ENCODE measurements at regions not wholly inside any gene's neighbourhood (a gene's known extent, or its start where the extent isn't known, plus 50 kb on each side); places are given as distances from the start of the nearest gene placed in this dataset.
"Not testable (repeated sequence)": the region's sequence is repeated elsewhere in the genome, so short reads cannot be mapped to it uniquely, and the experiment has no call there.

DNA sequence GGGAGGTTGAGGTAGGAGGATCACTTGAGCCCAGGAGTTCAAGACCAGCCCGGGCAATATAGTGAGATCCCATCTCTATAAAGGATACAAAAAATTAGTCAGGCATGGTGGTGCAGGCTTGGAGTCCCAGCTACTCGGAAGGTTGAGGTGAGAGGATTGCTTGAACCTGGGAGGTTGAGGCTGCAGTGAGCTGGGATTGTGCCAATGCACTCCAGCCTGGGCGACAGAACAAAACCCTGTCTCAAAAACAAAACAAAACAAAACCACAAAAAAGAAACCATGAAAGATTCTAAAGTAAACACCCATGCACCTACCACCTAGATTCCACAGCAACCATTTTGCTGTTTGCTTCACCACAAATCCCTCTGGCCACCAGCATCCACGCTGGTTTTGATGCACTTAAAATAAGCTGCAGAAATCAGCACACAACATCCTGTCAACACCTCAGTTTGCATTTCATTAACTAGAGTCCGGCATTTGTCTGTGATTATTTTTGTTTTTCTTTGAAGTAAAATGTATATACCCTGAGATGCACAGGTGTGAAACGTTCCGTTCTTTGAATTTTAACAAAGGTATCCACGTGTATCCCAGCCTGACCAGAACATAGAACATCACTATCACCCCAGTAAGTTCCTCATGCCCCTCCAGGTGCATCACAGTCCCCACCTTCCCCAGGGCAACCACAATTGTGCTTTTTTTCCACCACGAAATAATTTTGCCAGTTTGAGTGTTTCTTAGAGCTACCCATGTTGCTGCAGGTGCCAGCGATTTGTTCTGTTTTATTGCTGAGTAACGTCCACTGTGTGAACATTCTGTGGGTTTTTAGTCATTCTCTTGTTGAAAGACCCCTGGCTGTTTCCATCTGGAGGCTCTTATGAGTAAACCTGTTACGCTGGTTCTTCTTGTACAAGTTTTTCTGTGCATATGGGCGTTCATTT lies 191.5 kb downstream of the SEC14L1 start:
- no peak for DNase-seq (ENCODE audit: extremely low read depth, low read depth)

DNA sequence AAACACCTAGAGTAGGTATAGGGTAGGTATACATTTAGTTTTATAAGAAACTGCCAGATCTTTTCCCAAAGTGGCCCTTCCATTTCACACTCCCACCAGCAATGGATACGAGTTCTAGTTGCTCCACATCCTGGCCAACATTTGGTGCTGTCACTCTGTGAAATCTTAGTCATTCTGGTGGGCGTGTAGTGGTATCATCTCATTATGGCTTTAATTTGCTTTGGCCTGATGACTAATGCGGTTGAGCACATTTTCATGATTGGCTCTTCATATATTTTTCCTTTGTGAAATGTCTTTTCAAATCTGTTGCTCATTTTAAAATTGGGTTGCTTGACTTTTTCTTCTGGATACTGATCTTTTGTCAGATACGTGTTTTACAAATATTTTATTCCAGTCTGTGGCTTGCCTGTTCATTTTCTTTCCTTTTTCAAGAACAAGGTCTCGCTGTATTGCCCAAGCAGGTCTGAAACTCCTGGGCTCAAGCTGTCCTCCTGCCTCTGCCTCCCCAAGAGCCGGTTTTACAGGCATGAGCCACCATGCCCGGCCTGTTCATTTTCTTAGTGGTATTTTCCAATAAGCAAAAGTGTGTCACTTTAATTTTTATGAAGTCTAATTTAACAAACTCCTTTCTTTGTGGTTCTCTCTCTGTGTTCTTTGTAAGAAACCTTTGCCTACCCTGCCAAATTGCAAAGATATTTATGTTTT lies 192.4 kb downstream of the SEC14L1 start:
- DNase-seq (ENCODE audit: extremely low read depth, low read depth) = no peak

DNA sequence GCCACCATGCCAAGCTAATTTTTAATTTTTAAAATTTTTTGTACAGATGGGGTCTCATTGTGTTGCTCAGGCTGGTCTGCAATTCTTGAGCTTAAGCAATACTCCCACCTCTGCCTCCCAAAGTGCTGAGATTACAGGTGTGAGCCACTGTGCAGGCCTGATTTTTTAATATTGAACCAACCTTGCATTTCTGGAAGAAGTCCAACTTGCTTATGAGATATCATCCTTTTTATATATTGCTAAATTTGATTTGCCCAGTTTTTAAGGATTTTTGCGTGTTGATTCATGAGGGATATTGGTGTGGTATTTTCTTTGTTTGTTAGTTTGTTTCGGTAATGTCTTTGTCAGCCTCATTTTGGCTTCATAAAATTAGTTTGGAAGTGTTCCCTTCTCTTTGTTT lies 196.4 kb downstream of the SEC14L1 start:
- no peak for DNase-seq (ENCODE audit: extremely low read depth, low read depth)

DNA sequence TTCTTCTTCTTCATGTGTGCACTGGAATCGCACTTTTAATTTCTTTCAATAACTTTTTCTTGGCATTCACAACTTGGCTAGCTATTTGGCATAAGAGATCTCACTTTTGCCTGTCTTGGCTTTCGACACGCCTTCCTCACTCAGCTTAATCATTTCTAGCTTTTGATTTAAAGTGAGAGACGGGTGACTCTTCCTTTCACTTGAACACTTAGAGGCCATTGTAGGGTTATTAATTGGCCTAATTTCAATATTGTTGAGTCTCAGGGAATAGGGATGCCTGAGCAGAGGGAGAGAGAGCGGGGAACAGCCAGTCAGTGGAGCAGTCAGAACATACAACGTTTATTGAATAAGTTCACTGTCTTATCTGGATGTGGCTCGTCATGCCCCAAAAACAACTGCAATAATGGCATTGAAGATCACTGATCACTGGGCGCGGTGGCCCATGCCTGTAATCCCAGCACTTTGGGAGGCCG lies 200.3 kb downstream of the SEC14L1 start:
- DNase-seq (ENCODE audit: extremely low read depth, low read depth) = no peak

DNA sequence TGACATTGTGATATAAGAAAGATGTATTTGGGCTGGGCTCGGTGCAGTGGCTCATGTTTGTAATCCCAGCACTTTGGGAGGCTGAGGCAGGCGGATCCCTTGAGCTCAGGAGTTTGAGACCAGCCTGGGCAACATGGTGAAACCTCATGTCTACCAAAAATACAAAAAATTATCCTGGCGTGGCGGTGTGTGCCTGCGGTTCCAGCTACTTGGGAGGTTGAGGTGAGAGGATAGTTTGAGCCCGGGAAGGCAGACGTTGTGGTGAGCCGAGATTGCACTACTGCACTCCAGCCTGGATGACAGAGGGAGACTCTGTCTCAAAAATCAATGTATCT lies 201.9 kb downstream of the SEC14L1 start:
- DNase-seq (ENCODE audit: extremely low read depth, low read depth) = not testable (repeated sequence)

DNA sequence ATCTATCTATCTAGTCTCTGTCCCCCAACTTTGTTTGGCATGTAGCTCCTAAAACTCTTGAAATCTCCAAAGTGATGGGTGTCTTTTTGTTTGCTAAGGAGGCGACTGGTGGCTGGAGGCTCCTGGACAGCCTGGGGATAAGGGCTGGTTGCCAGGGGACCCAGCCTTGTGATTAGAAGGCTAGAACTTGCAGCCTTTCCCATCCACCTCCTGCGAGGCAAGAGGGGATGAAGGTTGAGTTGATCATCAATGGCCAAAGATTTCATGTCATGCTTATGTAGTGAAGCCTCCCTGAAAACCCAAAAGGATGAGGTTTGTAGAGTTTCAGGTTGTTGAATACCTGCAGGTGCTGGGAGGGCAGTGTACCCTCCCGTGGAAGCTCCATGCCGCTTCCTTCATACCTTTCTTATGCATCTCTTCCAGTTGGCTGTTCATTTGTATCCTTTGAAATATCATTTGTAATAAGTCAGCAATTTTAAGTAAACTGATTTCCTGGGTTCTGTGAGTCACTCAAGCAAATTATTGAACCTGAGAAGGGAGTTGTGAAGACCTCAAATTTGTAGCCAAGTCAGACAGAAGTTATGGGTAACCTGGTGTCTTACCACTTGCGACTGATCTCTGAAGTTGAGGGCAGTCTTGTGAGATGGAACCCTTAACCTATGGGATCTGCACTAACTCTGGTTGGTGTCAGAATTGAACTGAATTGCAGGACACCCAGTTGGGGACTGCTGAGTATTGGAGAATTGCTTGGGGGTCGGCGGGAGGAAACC lies 202.4 kb downstream of the SEC14L1 start:
- DNase-seq (ENCODE audit: extremely low read depth, low read depth) = no peak

DNA sequence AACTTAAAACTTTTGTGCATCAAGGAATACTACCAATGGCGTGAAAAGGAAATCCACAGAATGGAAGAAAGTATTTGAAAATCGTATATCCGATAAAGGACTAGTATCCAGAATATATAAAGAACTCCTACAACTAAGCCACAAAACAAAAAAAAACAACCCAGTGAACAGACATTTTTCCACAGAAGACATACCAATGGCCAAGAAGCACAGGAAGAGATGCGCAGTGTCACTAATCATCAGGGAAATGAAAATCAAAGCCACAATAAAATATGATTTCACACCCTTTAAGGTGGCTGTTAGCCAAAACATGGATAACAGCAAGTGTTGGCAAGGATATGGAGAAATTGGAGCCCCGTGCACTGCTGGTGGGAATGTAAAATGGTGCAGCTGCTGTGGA lies 203.3 kb downstream of the SEC14L1 start:
- DNase-seq (ENCODE audit: extremely low read depth, low read depth) = no peak

DNA sequence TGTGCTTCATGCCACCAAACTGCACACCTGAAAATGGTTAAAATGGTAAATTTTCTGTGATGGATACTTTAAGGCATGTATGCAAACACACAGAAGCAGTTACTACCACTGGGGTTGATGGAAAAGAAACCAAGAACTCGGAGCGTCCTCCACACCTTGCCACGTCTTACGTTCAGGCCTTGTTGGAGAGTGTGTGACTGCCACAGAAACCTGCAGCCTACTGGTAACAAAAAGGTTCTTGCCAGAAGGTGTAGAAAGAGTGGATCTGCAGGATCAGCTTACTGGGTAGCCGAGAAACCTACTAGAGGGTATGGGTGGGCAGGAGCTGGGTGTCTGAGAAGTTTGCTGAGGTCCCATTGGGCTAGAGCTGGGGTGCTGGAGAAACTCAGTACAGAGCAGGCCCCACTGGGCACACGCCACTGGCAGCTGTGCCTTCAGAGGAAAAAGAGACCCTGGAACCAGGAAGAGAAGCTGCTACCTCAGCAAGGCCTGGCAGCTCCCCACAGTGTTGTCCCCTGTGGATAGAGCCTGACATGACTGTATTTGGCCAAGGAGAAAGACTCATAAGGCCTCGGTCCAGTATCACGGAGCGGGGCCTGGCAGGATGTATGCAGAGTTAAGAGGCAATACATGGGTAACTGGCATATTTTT lies 204.6 kb downstream of the SEC14L1 start:
- no peak for DNase-seq (ENCODE audit: extremely low read depth, low read depth)

DNA sequence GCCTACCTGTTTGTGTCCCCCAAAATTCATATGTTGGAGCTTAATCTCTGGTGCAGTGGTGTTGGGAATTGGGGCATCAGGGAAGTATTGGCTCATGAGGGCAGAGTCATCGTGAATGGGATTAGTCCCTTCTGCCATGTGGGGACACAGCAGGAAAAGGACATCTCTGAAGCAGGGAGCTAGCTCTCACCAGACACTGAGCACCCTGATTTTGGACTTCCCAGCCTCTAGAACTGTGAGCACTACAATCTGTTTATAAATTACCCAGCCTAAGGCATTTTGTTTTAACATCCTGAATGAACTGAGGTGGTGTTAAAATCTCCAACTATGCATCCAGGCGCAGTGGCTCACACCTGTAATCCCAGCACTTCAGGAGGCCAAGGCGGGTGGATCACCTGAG lies 206.0 kb downstream of the SEC14L1 start:
- no peak for DNase-seq (ENCODE audit: extremely low read depth, low read depth)

DNA sequence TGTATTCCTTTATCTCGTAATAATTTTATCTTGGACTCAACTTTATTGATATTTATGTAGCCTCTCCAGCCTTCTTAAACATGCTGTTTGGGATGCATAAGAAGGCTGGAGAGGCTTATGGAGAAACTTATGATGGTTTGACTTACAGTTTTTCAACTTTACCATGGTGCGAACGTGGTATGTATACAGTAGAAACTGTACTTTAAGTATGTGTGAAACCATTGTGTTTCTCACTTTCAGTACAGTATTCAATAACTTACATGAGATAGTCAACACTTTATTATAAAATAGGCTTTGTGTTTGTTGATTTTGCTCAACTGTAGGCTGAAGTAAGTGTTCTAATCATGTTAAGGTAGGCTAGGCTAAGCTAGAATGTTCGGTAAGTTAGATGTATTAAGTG lies 206.8 kb downstream of the SEC14L1 start:
- DNase-seq (ENCODE audit: extremely low read depth, low read depth) = no peak

DNA sequence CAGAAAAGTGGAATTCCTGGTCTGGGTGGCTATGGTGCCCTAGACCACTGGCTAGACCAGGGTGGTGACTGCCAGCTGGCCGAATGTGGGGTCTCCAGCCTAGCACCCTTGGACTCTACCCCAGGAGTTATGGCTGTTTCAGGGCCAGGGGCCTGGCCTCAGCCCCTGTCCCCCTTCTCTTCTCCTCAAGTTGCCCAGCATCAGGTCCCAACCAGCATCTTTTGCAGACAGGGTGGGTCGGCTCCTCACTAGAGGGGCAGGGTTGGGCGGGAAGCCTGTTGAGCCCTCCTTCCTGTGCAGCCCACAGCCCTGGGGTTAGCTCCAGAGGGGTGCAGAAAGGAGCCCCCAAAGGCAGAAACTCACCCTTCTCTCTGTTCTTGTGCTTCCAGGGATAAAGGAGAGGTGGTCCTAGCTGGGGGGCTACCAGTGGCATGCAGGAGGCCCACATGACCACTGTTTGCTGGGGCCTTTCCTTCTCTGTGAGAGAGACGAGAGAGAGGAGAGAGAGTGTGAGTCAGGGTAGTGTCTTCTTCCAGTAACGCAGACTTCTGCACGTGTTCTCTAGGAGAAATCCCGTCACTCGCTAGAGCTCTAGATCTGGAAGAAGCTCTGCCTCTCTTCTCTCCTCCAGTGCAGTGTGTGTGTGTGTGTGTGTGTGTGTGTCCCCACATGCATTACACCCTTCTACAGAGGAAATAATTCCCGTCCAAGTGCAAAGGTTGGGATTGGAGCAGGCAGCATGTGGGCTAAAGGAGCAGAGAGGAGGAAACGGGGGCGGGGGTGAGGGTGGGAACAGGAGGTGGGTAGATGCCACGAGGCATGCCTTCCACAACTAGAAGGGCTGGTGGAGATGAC lies 209.4 kb downstream of the SEC14L1 start:
- no peak for DNase-seq (ENCODE audit: extremely low read depth, low read depth)

DNA sequence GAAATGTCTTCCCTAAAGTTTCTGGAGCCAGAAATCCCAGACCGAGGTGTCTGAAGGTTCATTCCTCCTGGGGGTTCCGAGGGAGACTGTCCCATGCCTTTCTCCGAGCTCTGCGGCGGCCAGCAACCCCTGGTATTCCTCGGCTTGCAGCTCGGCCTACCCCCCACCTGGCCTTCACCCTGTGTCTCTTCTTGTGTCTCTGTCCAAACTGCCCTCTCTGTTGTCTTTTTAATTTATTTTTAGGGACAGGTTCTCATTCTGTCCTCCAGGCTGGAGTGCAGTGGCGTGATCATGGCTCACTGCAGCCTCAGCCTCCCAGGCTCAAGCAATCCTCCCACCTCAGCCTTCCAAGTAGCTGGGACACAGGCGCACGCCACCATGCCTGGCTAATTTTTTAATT lies 211.7 kb downstream of the SEC14L1 start:
- no peak for DNase-seq (ENCODE audit: extremely low read depth, low read depth)

DNA sequence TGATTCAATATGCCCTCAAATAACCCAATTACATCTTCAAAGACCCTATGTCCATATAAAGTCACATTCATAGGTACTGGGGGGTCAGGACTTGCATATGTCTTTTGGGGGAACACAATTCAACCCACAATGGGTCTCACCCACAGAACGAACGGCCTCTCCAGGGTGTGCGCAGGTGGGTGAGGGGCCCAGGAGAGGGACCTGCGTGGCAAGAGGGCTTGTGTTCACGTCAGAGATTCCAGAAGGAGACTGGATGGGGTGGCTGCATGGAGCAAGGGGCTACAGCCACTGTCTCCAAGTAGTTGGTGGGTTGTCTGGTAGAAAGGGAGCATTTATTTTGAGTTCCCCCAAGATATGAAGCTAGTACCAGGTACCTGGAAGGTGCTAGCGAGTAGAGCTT lies 212.2 kb downstream of the SEC14L1 start:
- no peak for DNase-seq (ENCODE audit: extremely low read depth, low read depth)

DNA sequence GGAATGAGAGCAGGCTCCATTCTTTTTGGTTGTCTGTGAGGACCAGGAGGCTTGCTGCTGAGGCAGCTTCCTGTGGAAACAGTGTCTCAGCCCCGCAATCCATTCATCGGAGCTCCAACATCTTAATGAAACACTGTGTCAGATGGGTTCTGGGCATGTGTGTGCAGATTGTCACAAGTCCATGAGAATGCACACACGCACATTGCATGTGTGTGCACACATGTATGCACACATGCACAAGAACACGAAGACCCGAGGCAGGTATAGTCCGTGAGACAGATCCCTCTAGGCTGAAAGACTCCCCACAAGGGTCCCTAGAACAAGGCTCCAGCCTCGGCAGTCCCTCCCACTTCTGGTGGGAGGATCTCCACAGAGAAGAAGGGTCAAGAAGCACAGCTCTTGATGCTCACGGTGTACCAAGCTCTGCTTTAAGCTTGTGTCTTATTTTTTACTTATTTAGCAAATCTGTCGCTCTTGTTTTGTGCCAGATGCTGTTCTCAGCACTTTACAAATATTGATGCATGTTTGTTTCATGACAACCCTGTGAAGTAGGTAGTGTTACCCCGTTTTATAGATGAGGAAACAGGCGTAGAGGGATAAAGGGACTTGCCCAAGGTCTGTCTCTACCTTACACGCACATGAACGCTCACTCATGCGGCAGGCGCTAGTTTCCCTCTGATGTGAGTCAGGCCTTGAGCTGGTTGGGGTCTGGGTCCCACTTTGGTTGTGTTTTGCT lies 213.1 kb downstream of the SEC14L1 start:
- DNase-seq (ENCODE audit: extremely low read depth, low read depth) = no peak

DNA sequence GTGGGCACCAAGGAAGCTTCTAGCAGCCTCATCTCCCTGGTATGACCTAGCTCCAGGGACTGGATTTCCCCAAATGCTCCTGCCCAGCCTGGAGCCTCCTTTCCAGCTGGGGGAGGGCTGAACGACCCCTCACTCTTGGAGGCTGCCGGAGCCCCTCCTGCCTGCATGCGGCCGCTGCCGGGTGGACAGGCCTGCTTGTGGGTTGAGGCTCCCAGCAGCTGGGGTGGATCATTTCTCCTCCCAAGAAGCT lies 213.6 kb downstream of the SEC14L1 start:
- no peak for DNase-seq (ENCODE audit: extremely low read depth, low read depth)

DNA sequence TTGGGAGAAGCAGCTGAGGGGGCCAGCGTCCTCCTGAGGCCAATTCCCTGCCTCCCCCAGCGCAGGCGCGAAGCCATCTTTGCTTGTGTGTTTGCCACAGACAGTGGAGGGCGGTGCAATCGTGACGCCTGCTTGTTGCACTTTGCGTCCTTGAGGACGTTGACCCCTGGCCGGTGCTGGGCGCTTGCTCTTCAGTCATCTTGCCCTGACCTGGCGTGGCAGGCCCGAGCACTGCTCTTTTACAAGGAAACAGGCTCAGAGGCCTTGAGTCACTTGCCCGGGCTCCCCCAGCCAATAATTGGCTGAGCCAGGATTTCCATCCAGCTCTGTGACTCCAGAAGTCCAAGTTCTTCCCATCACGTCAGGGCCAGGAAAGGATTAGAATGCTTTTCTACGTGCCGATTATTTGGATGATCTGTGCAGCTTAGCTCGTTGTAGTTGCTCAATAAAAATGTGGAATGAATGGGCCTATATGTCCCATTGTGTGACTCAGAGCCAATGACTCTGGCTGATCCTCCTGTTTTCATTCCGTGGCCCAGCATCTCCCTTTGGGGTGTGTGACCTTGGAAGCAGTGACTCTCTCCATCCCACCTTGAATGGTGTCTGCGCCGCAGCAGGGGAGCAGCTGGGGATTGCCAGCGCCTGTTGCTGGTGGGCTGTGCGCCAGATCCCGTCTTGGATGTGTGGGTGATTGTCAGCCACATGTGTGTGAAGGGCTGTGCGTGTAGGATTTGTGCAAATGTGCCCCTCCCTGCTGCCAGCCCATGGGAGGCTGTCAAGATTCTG lies 214.1 kb downstream of the SEC14L1 start:
- DNase-seq (ENCODE audit: extremely low read depth, low read depth) = no peak

DNA sequence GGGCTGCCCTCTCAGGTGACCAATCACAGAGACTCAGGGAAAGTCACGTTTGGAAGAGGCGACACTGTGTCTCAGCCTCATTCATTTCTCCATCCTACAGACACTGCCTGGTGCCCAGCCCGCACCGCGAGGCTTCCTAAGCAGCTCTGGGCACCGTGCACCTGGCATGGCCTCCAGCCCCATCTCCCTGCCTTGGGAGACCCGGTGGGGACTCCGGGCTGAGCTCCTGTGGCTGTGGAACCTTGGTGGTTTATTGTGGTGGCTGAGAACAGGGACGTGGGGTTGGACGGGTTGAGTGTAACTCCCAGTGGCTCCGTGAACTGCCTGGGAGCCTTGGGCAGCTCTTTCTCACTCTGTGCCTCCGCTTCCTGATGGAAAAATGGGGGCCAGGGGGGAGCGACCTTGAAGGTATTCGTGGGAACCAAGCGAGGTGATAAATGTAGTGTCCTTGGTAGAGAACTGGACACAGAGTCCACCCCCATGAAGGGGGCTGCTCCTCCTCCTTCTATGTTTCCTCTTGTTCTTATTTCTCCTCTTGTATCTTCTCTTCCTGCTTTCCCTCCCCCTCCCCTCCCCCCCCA lies 215.4 kb downstream of the SEC14L1 start:
- DNase-seq (ENCODE audit: extremely low read depth, low read depth) = no peak

DNA sequence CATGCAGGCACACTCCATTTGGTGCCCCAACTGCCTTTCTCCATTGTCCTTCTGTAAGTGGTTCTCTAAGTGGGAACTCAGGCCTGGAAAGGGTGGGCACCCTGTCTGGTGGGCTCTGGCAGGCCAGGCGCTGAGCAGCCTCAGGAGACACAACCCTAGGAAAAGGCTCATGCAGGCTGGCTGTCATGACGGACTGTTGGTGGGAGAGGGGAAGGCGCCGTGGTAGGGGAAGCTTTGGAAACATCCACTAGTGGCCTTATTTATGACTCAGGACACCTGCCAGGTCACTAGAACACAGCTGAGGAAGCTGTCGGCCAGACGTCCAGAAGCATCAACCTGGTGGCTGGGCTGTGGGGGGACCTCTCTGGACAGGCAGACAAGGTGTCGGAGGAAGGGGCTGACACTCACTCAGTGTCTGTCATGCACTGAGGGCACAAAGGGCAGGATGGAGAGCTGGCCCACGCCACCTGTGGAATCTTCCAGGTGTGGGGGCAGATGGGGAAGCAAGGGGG lies 216.0 kb downstream of the SEC14L1 start:
- no peak for DNase-seq (ENCODE audit: extremely low read depth, low read depth)

Measured in NCI-H460 (cell line).